ENCODE measurements at regions not wholly inside any gene's neighbourhood (a gene's known extent, or its start where the extent isn't known, plus 50 kb on each side); places are given as distances from the start of the nearest gene placed in this dataset.
"Not testable (repeated sequence)": the region's sequence is repeated elsewhere in the genome, so short reads cannot be mapped to it uniquely, and the experiment has no call there.

DNA sequence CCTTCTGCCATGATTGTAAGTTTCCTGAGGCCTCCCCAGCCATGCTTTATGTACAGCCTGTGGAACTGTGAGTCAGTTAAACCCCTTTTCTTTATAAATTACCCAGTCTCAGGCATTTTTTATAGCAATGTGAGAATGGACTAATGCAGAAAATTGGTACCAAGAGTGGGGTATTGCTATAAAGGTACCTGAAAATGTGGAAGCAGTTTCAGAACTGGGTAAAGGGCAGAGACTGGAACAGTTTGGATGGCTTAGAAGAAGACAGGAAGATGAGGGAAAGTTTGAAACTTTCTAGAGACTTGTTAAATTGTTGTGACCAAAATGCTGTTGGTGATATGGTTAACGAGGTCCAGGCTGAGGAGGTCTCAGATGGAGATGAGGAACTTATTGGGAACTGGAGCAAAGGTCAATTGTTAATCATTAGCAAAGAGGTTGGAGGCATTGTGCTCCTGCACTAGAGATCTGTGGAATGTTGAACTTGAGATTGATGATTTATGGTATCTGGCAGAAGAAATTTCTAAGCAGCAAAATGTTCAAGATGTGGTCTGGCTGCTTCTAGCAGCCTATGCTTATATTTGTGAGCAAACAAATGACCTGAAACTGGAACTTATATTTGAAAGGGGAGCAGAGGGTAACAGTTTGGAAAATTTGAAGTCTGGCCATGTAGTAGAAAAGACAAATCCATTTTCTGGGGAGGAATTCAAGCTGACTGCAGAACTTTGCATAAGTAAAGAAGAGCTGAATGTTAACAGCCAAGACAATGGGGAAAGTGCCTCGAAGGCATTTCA lies 79.0 kb upstream of the GMDS start:
- DNase-seq (ENCODE audit: low spot score) (no peak), ATAC-seq (ENCODE audit: insufficient number of reproducible peaks, low FRiP score, low read depth) (no peak)
- Histone ChIP-seq H3K27me3 (replicated peaks; ENCODE audit: insufficient read depth) (no peaks in the 10 kb centered on the region), H3K27ac (no peak overlapping the region), H3K9me3 (peaks cover 20% of the 10 kb centered on the region), H3K4me3 (no peak overlapping the region), H3K4me1 (ENCODE audit: control insufficient read depth in 1 of 2, low read depth in 2 of 2) (no peaks in the 10 kb centered on the region), H3K36me3 (no peaks in the 10 kb centered on the region)
- TF ChIP-seq, protein P1, sequence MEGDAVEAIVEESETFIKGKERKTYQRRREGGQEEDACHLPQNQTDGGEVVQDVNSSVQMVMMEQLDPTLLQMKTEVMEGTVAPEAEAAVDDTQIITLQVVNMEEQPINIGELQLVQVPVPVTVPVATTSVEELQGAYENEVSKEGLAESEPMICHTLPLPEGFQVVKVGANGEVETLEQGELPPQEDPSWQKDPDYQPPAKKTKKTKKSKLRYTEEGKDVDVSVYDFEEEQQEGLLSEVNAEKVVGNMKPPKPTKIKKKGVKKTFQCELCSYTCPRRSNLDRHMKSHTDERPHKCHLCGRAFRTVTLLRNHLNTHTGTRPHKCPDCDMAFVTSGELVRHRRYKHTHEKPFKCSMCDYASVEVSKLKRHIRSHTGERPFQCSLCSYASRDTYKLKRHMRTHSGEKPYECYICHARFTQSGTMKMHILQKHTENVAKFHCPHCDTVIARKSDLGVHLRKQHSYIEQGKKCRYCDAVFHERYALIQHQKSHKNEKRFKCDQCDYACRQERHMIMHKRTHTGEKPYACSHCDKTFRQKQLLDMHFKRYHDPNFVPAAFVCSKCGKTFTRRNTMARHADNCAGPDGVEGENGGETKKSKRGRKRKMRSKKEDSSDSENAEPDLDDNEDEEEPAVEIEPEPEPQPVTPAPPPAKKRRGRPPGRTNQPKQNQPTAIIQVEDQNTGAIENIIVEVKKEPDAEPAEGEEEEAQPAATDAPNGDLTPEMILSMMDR (IDR thresholded peaks at IDR 0.05): no peak

DNA sequence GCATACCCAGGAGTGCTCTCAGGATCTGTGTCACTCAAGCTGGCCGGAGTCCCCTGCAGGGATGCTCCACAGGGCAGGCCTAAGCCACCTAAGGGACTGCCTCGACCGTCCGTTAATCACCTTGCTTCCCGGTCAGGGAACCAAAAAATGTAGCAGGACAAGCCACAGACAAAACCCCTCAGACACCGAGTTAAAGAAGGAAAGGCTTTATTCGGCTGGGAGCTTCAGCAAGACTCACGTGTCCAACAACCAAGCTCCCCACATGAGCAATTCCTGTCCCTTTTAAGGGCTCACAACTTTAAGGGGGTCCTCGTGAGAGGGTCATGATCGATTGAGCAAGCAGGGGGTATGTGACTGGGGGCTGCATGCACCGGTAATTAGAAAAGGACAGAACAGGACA lies 72.1 kb upstream of the GMDS start:
- H3K27ac ChIP-seq; H3K4me3 ChIP-seq; H3K27me3 ChIP-seq (replicated peaks; ENCODE audit: insufficient read depth); H3K9me3 ChIP-seq; H3K4me1 ChIP-seq (ENCODE audit: control insufficient read depth in 1 of 2, low read depth in 2 of 2); ATAC-seq (ENCODE audit: insufficient number of reproducible peaks, low FRiP score, low read depth); DNase-seq (ENCODE audit: low spot score); H3K36me3 ChIP-seq: not testable (repeated sequence)

DNA sequence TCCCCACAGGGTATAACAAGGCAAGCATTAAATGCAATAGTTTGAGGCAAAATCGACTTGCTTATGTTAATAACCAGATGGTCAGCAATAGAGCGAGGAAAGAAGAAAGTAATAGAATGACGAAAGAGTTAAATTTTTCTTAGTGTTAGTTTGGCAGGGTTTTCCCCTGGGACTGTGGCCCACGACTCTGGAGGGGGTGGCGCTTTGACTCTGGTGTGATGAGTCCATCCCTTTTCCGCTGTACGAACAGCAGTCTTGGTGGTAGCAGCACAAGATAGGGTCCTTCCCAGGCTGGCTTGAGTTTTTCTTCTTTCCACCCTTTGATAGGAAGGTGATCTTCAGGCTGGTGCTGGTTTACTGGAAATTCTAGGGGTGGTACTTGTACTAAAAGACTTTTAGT lies 69.2 kb upstream of the GMDS start:
- Histone ChIP-seq H3K4me3 (no peak overlapping the region), H3K27me3 (replicated peaks; ENCODE audit: insufficient read depth) (no peaks in the 10 kb centered on the region), H3K27ac (no peak overlapping the region), H3K4me1 (ENCODE audit: control insufficient read depth in 1 of 2, low read depth in 2 of 2) (no peaks in the 10 kb centered on the region), H3K36me3 (no peaks in the 10 kb centered on the region), H3K9me3 (no peaks in the 10 kb centered on the region)
- ATAC-seq (ENCODE audit: insufficient number of reproducible peaks, low FRiP score, low read depth): no peak
- DNase-seq (ENCODE audit: low spot score): no peak
- TF ChIP-seq, protein P1 (IDR thresholded peaks at IDR 0.05): no peak

DNA sequence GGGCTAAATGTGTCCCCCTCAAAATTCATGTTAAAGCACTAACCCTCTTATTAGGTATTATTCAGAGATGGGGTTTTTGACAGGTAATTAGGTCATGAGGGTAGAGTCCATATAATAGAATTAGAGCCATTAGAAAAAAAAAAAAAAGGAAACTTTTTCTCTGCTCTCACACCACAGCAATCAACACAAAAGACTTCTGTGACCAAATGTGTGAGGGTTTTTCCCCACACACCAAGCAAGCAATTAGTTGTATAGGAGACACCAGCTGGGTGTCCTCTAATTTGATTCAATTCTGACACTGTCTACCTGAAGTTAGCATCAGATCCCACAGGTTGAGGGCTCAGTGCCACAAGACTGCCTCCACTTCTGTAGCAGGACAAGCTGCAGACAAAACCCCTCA lies 64.6 kb upstream of the GMDS start:
- DNase-seq (ENCODE audit: low spot score): no peak
- Histone ChIP-seq H3K4me1 (ENCODE audit: control insufficient read depth in 1 of 2, low read depth in 2 of 2) (no peaks in the 10 kb centered on the region), H3K4me3 (no peak overlapping the region), H3K27ac (no peak overlapping the region), H3K36me3 (no peaks in the 10 kb centered on the region), H3K27me3 (replicated peaks; ENCODE audit: insufficient read depth) (no peaks in the 10 kb centered on the region), H3K9me3 (no peaks in the 10 kb centered on the region)
- no peak for ATAC-seq (ENCODE audit: insufficient number of reproducible peaks, low FRiP score, low read depth)
- TF ChIP-seq, protein P1 (IDR thresholded peaks at IDR 0.05): no peak

DNA sequence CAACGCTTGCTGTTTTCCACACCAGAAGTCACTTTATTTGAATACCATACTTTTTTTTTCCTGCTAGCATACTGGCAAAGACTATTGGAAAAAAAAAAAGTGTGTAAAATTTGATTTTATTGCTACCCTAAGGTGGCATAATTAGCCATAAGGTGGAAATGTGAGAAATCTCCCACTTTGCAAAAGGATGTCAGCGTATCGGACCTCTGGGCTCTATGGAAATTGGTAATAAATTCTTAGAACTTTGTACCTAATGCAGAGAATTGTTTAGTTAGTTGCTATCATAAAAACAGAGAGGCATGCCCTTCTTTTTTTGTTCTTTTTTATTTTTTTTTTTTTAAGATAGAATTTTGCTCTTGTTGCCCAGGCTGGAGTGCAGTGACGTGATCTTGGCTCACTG lies 63.7 kb upstream of the GMDS start:
- TF ChIP-seq, protein P1 (IDR thresholded peaks at IDR 0.05): no peak
- no peak for ATAC-seq (ENCODE audit: insufficient number of reproducible peaks, low FRiP score, low read depth)
- Histone ChIP-seq H3K4me1 (ENCODE audit: control insufficient read depth in 1 of 2, low read depth in 2 of 2) (no peaks in the 10 kb centered on the region), H3K9me3 (no peaks in the 10 kb centered on the region), H3K27me3 (replicated peaks; ENCODE audit: insufficient read depth) (no peaks in the 10 kb centered on the region), H3K4me3 (no peak overlapping the region), H3K36me3 (no peaks in the 10 kb centered on the region), H3K27ac (no peak overlapping the region)
- no peak for DNase-seq (ENCODE audit: low spot score)

DNA sequence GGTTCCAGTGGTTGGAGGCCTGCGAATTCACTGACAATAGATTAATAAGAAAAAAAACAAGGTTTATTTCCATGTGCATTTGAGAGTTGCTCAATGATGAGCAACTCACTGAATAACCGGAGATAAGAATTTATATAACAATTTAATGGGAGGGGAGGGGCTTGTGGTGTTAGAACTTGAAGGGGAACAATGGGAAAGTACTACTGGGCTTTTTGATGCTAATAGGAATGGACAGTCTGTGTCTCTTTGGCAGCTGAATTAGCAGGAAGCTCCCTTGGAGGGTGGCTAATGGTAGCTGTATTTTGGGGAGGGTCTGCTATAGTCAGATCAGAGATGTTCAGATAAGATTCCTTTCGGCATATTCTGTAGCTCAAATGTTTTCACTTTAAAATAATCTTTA lies 62.4 kb upstream of the GMDS start:
- TF ChIP-seq, protein P1 (IDR thresholded peaks at IDR 0.05): no peak
- H3K9me3 ChIP-seq: no peaks in the 10 kb centered on the region
- no peaks in the 10 kb centered on the region for H3K4me1 ChIP-seq (ENCODE audit: control insufficient read depth in 1 of 2, low read depth in 2 of 2)
- ATAC-seq (ENCODE audit: insufficient number of reproducible peaks, low FRiP score, low read depth) (no peak), DNase-seq (ENCODE audit: low spot score) (no peak)
- no peak overlapping the region for H3K27ac ChIP-seq
- H3K36me3 ChIP-seq: no peaks in the 10 kb centered on the region
- H3K27me3 ChIP-seq (replicated peaks; ENCODE audit: insufficient read depth): no peaks in the 10 kb centered on the region
- H3K4me3 ChIP-seq: no peak overlapping the region

Data from thoracic aorta (tissue), 2 donors.